Smooth muscle cell (in vitro differentiated cells): ENCODE measurements at regions not wholly inside any gene's neighbourhood (a gene's known extent, or its start where the extent isn't known, plus 50 kb on each side); places are given as distances from the start of the nearest gene placed in this dataset.
A peak's percentile ranks its signal among the peaks of the same experiment; 100 is the strongest.

Experiments
- DNase-seq: peaks from one replicate; lab custom pipeline; 2025; ENCODE audit not compliant: unreplicated experiment; lab: John Stamatoyannopoulos, UW
- H2AFZ ChIP-seq: fragments of 200-600 bp; sonication (generic); 2 replicates; pipeline ENCODE4 v1.6.0; 2016; ENCODE audit warnings: antibody characterized with exemption, low read depth, mild to moderate bottlenecking
- H3F3A ChIP-seq: fragments of 200-600 bp; sonication (generic); 2 replicates; pipeline ENCODE4 v1.6.0; 2017; ENCODE audit warnings: antibody characterized with exemption, low read depth
- H3K27ac ChIP-seq: fragments of 200-600 bp; sonication (generic); 2 replicates; pipeline ENCODE4 v1.5.1; 2016; ENCODE audit warnings: low read depth, mild to moderate bottlenecking
- H3K27me3 ChIP-seq: fragments of 200-600 bp; sonication (generic); 2 replicates; pipeline ENCODE4 v1.6.1; 2016; ENCODE audit warnings: low read depth, mild to moderate bottlenecking
- H3K36me3 ChIP-seq: fragments of 200-600 bp; sonication (generic); 2 replicates; pipeline ENCODE4 v1.5.1; 2016; ENCODE audit warnings: low read depth
- H3K4me1 ChIP-seq: fragments of 200-600 bp; sonication (generic); 2 replicates; pipeline ENCODE4 v1.5.1; 2016; ENCODE audit warnings: low read depth
- H3K4me2 ChIP-seq: fragments of 200-600 bp; sonication (generic); 2 replicates; pipeline ENCODE4 v1.6.0; 2016; ENCODE audit warnings: mild to moderate bottlenecking
- H3K4me3 ChIP-seq: fragments of 200-600 bp; sonication (generic); 2 replicates; pipeline ENCODE4 v1.5.1; 2016; ENCODE audit warnings: mild to moderate bottlenecking
- H3K79me2 ChIP-seq: fragments of 200-600 bp; sonication (generic); 2 replicates; pipeline ENCODE4 v1.6.0; 2016; ENCODE audit warnings: low read depth, mild to moderate bottlenecking
- H3K9ac ChIP-seq: fragments of 200-600 bp; sonication (generic); 2 replicates; pipeline ENCODE4 v1.6.0; 2016; ENCODE audit warnings: low read depth
- H3K9me3 ChIP-seq: fragments of 200-600 bp; sonication (generic); replicated peaks from 2 replicates; pipeline ENCODE4 v1.5.1; 2016; ENCODE audit warnings: low read depth
- H4K20me1 ChIP-seq: fragments of 200-600 bp; sonication (generic); 2 replicates; pipeline ENCODE4 v1.6.0; 2016; ENCODE audit warnings: low read depth
- WGBS: methylation state at CpG from one replicate; pipeline ENCODE4 v1.1.7; 2016; ENCODE audit warnings: low lambda C conversion rate; 5-methylcytosine and 5-hydroxymethylcytosine counted together
- TF ChIP-seq, protein P1 (sequence below): fragments of 200-600 bp; sonication (generic); IDR thresholded peaks from 2 replicates; pipeline ENCODE4 v1.5.1; 2017; ENCODE audit warnings: borderline replicate concordance, mild to moderate bottlenecking, antibody characterized with exemption; ENCODE audit not compliant: insufficient read depth, poor library complexity, severe bottlenecking

DNA sequence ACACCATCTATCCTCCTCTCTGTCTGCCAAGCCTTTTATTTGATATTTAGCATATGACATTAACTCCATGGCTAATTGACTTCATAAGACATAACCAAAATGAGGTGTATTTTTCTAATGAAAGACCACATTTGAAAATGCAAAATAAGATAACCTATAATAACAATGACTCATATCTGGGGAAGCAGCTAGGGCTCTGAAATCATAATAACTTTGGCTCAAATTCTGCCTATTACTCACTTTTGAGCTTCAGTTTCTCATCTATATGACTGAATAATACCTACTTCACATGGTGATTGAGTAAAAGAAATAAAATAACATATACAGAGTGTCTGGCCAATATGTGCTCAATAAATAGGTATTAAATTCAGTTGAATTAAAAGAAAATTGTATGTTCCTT is 1419.8 kb upstream of the TENM4 start:
- H3K9ac ChIP-seq = no peak overlapping the region

GRCh38 chr11:80856066-80856465 is 1415.2 kb upstream of the TENM4 start:
- 76% methylated on average over 1 of the region's 1 CpG for WGBS
- Histone ChIP-seq H3K4me1 (no peaks in the 10 kb centered on the region), H3K36me3 (no peaks in the 10 kb centered on the region)

More for the DNA sequence above, 1419.8 kb upstream of the TENM4 start:
- no peaks in the 10 kb centered on the region for H3K36me3 ChIP-seq
- H3K4me2 ChIP-seq = no peak overlapping the region
- no peaks in the 10 kb centered on the region for H3K4me1 ChIP-seq
- no peak overlapping the region for H3K4me3 ChIP-seq
- H4K20me1 ChIP-seq = no peaks in the 10 kb centered on the region
- DNase-seq = no peak
- no peaks in the 10 kb centered on the region for H3F3A ChIP-seq
- H3K79me2 ChIP-seq = no peaks in the 10 kb centered on the region
- no peak overlapping the region for H3K27ac ChIP-seq
- no peaks in the 10 kb centered on the region for H3K9me3 ChIP-seq
- no peaks in the 10 kb centered on the region for H3K27me3 ChIP-seq
- TF ChIP-seq, protein P1, sequence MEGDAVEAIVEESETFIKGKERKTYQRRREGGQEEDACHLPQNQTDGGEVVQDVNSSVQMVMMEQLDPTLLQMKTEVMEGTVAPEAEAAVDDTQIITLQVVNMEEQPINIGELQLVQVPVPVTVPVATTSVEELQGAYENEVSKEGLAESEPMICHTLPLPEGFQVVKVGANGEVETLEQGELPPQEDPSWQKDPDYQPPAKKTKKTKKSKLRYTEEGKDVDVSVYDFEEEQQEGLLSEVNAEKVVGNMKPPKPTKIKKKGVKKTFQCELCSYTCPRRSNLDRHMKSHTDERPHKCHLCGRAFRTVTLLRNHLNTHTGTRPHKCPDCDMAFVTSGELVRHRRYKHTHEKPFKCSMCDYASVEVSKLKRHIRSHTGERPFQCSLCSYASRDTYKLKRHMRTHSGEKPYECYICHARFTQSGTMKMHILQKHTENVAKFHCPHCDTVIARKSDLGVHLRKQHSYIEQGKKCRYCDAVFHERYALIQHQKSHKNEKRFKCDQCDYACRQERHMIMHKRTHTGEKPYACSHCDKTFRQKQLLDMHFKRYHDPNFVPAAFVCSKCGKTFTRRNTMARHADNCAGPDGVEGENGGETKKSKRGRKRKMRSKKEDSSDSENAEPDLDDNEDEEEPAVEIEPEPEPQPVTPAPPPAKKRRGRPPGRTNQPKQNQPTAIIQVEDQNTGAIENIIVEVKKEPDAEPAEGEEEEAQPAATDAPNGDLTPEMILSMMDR = no peak
- H2AFZ ChIP-seq = no peak overlapping the region

GRCh38 chr11:80855426-80855825 is 1414.6 kb upstream of the TENM4 start:
- Histone ChIP-seq H3K9me3 (no peaks in the 10 kb centered on the region), H4K20me1 (no peaks in the 10 kb centered on the region), H3K36me3 (no peaks in the 10 kb centered on the region), H2AFZ (no peak overlapping the region), H3K4me3 (no peak overlapping the region), H3K9ac (no peak overlapping the region), H3F3A (no peaks in the 10 kb centered on the region), H3K4me1 (no peaks in the 10 kb centered on the region), H3K79me2 (no peaks in the 10 kb centered on the region), H3K27ac (no peak overlapping the region), H3K27me3 (no peaks in the 10 kb centered on the region), H3K4me2 (no peak overlapping the region)
- no peak for DNase-seq
- 85% methylated on average over 4 of the region's 4 CpGs for WGBS
- TF ChIP-seq, protein P1 = no peak

More at GRCh38 chr11:80856066-80856465, 1415.2 kb upstream of the TENM4 start:
- Histone ChIP-seq H3K4me2 (peak overlapping the region; percentile 25), H3K27me3 (no peaks in the 10 kb centered on the region), H3K4me3 (no peak overlapping the region), H3F3A (no peaks in the 10 kb centered on the region), H3K79me2 (no peaks in the 10 kb centered on the region), H3K9ac (no peak overlapping the region), H2AFZ (no peak overlapping the region), H3K9me3 (no peaks in the 10 kb centered on the region), H3K27ac (no peak overlapping the region), H4K20me1 (no peaks in the 10 kb centered on the region)
- DNase-seq = no peak
- TF ChIP-seq, protein P1 = no peak

GRCh38 chr11:80849253-80849652 is 1408.4 kb upstream of the TENM4 start:
- H2AFZ ChIP-seq = no peak overlapping the region
- H3K4me2 ChIP-seq = no peak overlapping the region
- H3K4me3 ChIP-seq = no peak overlapping the region
- H3K9ac ChIP-seq = no peak overlapping the region
- H3K27ac ChIP-seq = no peak overlapping the region
- H3K4me1 ChIP-seq = peaks cover 3% of the 10 kb centered on the region
- no peaks in the 10 kb centered on the region for H3K36me3 ChIP-seq
- no peaks in the 10 kb centered on the region for H3K27me3 ChIP-seq
- H3F3A ChIP-seq = no peaks in the 10 kb centered on the region
- TF ChIP-seq, protein P1 = no peak
- no peak for DNase-seq
- no peaks in the 10 kb centered on the region for H3K9me3 ChIP-seq
- WGBS = 89% methylated on average over 3 of the region's 3 CpGs
- H4K20me1 ChIP-seq = no peaks in the 10 kb centered on the region
- no peaks in the 10 kb centered on the region for H3K79me2 ChIP-seq
